Psoas muscle (tissue), 7 donors: ENCODE measurements at regions not wholly inside any gene's neighbourhood (a gene's known extent, or its start where the extent isn't known, plus 50 kb on each side); places are given as distances from the start of the nearest gene placed in this dataset.

Experiments
- ATAC-seq, 4 donors: fragments of 200-7000 bp; cut with Tn5 transposase; one replicate each; pipeline ENCODE4 v1.9.1; 2020; ENCODE audit warnings: moderate library complexity in 3 of 4, mild to moderate bottlenecking in 2 of 4
- DNase-seq, 2 donors: peaks; one replicate each; pipeline ENCODE4 v3.0.0-alpha.2; 2020
- H3K27ac ChIP-seq: fragments of 200-600 bp; one replicate; pipeline ENCODE4 v1.8.0; 2022
- H3K27me3 ChIP-seq, 3 donors: fragments of 200-600 bp in 1 of 3; one replicate each; pipeline versions ENCODE4 v1.6.1 to v1.8.0; 2013 to 2022; ENCODE audit warnings: low read length in 2 of 3, mild to moderate bottlenecking in 2 of 3, moderate library complexity in 1 of 3; ENCODE audit not compliant: insufficient read depth in 3 of 3
- H3K36me3 ChIP-seq, 2 donors: fragments of 200-600 bp in 1 of 2; one replicate each; pipeline versions ENCODE4 v1.6.1 to v1.8.0; 2013 to 2022; ENCODE audit warnings: low read depth in 1 of 2, mild to moderate bottlenecking in 1 of 2, moderate library complexity in 1 of 2; ENCODE audit not compliant: insufficient read depth in 1 of 2
- H3K4me1 ChIP-seq: fragments of 200-600 bp; one replicate; pipeline ENCODE4 v1.8.0; 2022
- H3K4me3 ChIP-seq: fragments of 200-600 bp; one replicate; pipeline ENCODE4 v1.8.0; 2022; ENCODE audit warnings: mild to moderate bottlenecking
- H3K9me3 ChIP-seq: fragments of 200-600 bp; one replicate; pipeline ENCODE4 v1.8.0; 2022
- CTCF ChIP-seq: fragments of 200-600 bp; IDR thresholded peaks from one replicate; pipeline ENCODE4 v1.8.0; 2022; ENCODE audit warnings: antibody characterized with exemption
- WGBS, 3 donors: extraction: QIAGEN DNeasy Blood & Tissue Kit; methylation state at CpG; one replicate each; pipeline versions ENCODE4 v1.1.6 to v1.1.7; 2013; 5-methylcytosine and 5-hydroxymethylcytosine counted together
- intact Hi-C, 2 donors: fragments of 100-400 bp; cut with DNase I; formaldehyde crosslinking; loops; one replicate each; pipeline versions ENCODE4 v1.11.0 to v1.14.2; 2022
- donor health status: healthy with polysubstance abuse.
- donor health status: DM: no; HTN: no; CAD: no; lungs with moderate emphysema.
- donor health status: Bipolar disorder and iron deficiency.
- donor health status: healthy.
- donor health status: DM: yes; HTN: yes; CAD: no.
- donor health status: DM: no; HTN: no; CAD: no.
- donor health status: DM: yes; HTN: yes; CAD: no.

DNA sequence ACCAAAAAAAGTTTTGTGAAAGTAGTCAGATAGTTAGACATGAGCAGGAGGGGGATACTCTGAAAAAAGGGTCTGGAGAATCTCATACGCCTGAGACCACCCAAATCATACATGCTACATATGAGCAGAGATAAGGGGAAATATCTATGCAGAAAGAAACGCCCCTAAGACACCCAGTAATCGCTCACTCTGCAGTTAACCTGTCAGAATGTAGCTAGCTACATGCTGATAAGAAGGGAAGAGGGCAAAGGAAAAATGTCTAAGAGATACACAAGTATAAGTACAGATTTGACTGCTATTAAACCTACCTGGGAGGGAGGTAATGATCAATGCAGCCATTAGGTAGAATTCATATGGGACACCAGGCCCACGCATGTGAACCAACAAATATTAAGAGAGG lies 1159.5 kb upstream of the PCDH10 start:
- H3K27ac ChIP-seq, result no peak overlapping the region
- TF ChIP-seq CTCF, result no peak
- no peak overlapping the region for H3K4me3 ChIP-seq
- H3K4me1 ChIP-seq, result no peaks in the 10 kb centered on the region
- no peaks in the 10 kb centered on the region for H3K36me3 ChIP-seq
- no peaks in the 10 kb centered on the region for H3K27me3 ChIP-seq
- DNase-seq (no peak), ATAC-seq (no peak)
- 83 to 92% (median 84%) methylated on average over 4 of the region's 4 CpGs for WGBS, 3 donors
- H3K9me3 ChIP-seq, result no peaks in the 10 kb centered on the region
- intact Hi-C loops, result no loop called here

DNA sequence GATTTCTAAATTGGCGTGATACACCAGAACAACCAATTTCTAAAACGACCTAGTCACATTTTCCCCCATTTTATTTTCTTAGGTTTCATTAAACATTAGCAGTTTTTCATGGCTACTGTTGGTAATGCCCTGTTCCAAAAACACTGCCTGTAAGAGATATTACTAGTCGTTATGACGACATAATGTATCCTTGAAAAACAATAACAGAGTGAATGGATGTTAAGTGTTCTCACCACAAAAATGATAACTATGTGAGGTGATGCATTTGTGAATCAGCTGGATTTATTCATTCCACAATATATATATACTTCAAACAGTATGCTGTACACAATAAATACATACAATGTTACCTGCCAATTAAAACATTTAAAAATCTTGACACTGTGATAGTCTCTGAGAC lies 1147.6 kb upstream of the PCDH10 start:
- intact Hi-C loops, result no loop called here
- no peak overlapping the region for H3K4me3 ChIP-seq
- DNase-seq, result no peak
- no peak for TF ChIP-seq CTCF
- no peak overlapping the region for H3K27ac ChIP-seq
- WGBS, 3 donors, result 81 to 86% (median 84%) methylated on average over 4 of the region's 4 CpGs
- H3K36me3 ChIP-seq, result no peaks in the 10 kb centered on the region
- no peak for ATAC-seq
- H3K27me3 ChIP-seq, result no peaks in the 10 kb centered on the region
- H3K4me1 ChIP-seq, result no peaks in the 10 kb centered on the region
- no peaks in the 10 kb centered on the region for H3K9me3 ChIP-seq

GRCh38 chr4:132003593-132003992 lies 1145.5 kb upstream of the PCDH10 start:
- no peak for TF ChIP-seq CTCF

GRCh38 chr4:132015321-132015720 lies 1133.8 kb upstream of the PCDH10 start:
- no peaks in the 10 kb centered on the region for H3K36me3 ChIP-seq
- no peak overlapping the region for H3K27ac ChIP-seq
- no peak for ATAC-seq
- H3K27me3 ChIP-seq, result no peaks in the 10 kb centered on the region
- no peak for TF ChIP-seq CTCF
- no peaks in the 10 kb centered on the region for H3K4me1 ChIP-seq
- H3K9me3 ChIP-seq, result no peaks in the 10 kb centered on the region
- no peak for DNase-seq
- intact Hi-C loops, result no loop called here
- H3K4me3 ChIP-seq, result no peak overlapping the region

More at GRCh38 chr4:132003593-132003992, 1145.5 kb upstream of the PCDH10 start:
- Histone ChIP-seq H3K4me1 (no peaks in the 10 kb centered on the region), H3K27ac (no peak overlapping the region), H3K36me3 (no peaks in the 10 kb centered on the region), H3K4me3 (no peak overlapping the region), H3K9me3 (no peaks in the 10 kb centered on the region), H3K27me3 (no peaks in the 10 kb centered on the region)
- ATAC-seq (no peak), DNase-seq (no peak)
- 43 to 73% (median 69%) methylated on average over 2 of the region's 2 CpGs for WGBS, 3 donors
- intact Hi-C loops, result no loop called here

- intact Hi-C loops, result no loop called here
- DNase-seq, result no peak
- no peaks in the 10 kb centered on the region for H3K9me3 ChIP-seq
- no peaks in the 10 kb centered on the region for H3K27me3 ChIP-seq
- no peak for ATAC-seq
- H3K36me3 ChIP-seq, result no peaks in the 10 kb centered on the region
- no peak for TF ChIP-seq CTCF
- no peaks in the 10 kb centered on the region for H3K4me1 ChIP-seq
- no peak overlapping the region for H3K4me3 ChIP-seq
- 86 to 96% (median 94%) methylated on average over 2 of the region's 2 CpGs for WGBS, 3 donors
- no peak overlapping the region for H3K27ac ChIP-seq
Measured at GRCh38 chr4:132016703-132017350, 1132.3 kb upstream of the PCDH10 start.
